Body of pancreas (tissue), 4 donors: ENCODE measurements at regions not wholly inside any gene's neighbourhood (a gene's known extent, or its start where the extent isn't known, plus 50 kb on each side); places are given as distances from the start of the nearest gene placed in this dataset.
"Not testable (repeated sequence)": the region's sequence is repeated elsewhere in the genome, so short reads cannot be mapped to it uniquely, and the experiment has no call there.

Source experiments
- ATAC-seq: fragments of 150-250 bp; one replicate; pipeline ENCODE4 v1.9.1; 2016
- DNase-seq, 4 donors: peaks; one replicate each; pipeline ENCODE4 v3.0.0-alpha.2; 2019
- H3K27ac ChIP-seq, 4 donors: fragments of 200-600 bp; sonication (generic); 1 replicate in 3 of 4; 2 replicates in 1 of 4; pipeline versions ENCODE4 v1.5.1 to v1.6.1; 2016 to 2019; ENCODE audit warnings: mild to moderate bottlenecking in 1 of 4, mixed read lengths in 1 of 4, moderate library complexity in 1 of 4
- H3K27me3 ChIP-seq, 2 donors: fragments of 200-600 bp; sonication (generic); one replicate each; pipeline ENCODE4 v1.6.0; 2016; ENCODE audit warnings: mild to moderate bottlenecking in 1 of 2
- H3K36me3 ChIP-seq, 2 donors: fragments of 200-600 bp; sonication (generic); replicated peaks in 1 of 2; 2 replicates each; pipeline ENCODE4 v1.5.1; 2016; ENCODE audit warnings: low read depth in 2 of 2; ENCODE audit not compliant: insufficient read depth in 1 of 2
- H3K4me1 ChIP-seq: fragments of 200-600 bp; sonication (generic); one replicate; pipeline ENCODE4 v1.6.0; 2016
- H3K4me3 ChIP-seq, 2 donors: fragments of 200-600 bp; sonication (generic); 1 replicate in 1 of 2; 2 replicates in 1 of 2; pipeline ENCODE4 v1.5.1; 2016 to 2019
- H3K9me3 ChIP-seq, 3 donors: fragments of 200-600 bp; sonication (generic); 1 replicate in 2 of 3; 2 replicates in 1 of 3; pipeline ENCODE4 v1.5.1; 2016
- POLR2A ChIP-seq, 3 donors: fragments of 450-650 bp; IDR thresholded peaks; one replicate each; pipeline ENCODE4 v1.6.1; 2016; ENCODE audit warnings: antibody characterized with exemption in 3 of 3, mild to moderate bottlenecking in 2 of 3
- WGBS, 2 donors: methylation state at CpG; one replicate each; pipeline ENCODE4 v1.1.5; 2017; 5-methylcytosine and 5-hydroxymethylcytosine counted together
- intact Hi-C: fragments of 100-400 bp; cut with DNase I; formaldehyde crosslinking; loops from one replicate; pipeline ENCODE4 v1.15.1; 2023
- TF ChIP-seq, protein P1 (sequence below), 7 experiments: fragments of 450-650 bp in 4 of 7; fragments of 200-600 bp in 3 of 7; sonication (generic) in 3 of 7; IDR thresholded peaks; one replicate each; pipeline ENCODE4 v1.5.1; 2016 to 2019; ENCODE audit warnings: antibody characterized with exemption in 7 of 7

DNA sequence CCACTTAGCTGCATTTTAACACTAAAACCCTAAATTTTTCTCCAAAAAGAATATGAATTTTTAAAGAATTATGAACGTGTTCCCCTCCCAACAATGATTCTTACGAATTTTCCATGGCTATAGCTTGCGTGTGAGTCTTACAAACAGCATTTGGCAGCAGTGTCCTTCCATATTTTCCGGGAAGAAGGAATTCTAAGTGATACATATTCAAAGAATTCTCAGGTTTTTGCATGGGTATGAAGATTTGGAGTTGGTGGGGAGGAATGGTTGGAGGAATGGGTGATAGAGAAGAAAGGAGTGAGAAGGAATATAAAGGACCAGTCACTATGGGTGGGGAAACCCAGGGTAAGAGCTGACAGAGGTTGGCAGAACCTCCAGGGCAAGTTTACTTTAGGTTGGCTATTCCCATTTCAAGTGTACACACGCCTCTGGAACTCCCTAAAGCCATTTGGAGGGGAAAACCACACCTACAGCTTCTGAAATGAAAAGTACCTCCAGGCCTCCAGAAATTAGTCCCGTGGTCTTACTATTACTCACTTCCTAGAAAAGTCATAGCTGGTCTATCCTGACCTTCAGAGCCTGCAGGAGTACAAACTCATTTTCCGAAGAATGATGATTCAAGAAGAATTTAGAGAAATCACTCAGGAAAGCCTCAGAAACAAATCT lies 420.8 kb upstream of the DIPK2B start:
- TF ChIP-seq, protein P1, sequence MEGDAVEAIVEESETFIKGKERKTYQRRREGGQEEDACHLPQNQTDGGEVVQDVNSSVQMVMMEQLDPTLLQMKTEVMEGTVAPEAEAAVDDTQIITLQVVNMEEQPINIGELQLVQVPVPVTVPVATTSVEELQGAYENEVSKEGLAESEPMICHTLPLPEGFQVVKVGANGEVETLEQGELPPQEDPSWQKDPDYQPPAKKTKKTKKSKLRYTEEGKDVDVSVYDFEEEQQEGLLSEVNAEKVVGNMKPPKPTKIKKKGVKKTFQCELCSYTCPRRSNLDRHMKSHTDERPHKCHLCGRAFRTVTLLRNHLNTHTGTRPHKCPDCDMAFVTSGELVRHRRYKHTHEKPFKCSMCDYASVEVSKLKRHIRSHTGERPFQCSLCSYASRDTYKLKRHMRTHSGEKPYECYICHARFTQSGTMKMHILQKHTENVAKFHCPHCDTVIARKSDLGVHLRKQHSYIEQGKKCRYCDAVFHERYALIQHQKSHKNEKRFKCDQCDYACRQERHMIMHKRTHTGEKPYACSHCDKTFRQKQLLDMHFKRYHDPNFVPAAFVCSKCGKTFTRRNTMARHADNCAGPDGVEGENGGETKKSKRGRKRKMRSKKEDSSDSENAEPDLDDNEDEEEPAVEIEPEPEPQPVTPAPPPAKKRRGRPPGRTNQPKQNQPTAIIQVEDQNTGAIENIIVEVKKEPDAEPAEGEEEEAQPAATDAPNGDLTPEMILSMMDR (IDR thresholded peaks at IDR 0.05): no peak
- no peak for TF ChIP-seq POLR2A (IDR thresholded peaks at IDR 0.05)

DNA sequence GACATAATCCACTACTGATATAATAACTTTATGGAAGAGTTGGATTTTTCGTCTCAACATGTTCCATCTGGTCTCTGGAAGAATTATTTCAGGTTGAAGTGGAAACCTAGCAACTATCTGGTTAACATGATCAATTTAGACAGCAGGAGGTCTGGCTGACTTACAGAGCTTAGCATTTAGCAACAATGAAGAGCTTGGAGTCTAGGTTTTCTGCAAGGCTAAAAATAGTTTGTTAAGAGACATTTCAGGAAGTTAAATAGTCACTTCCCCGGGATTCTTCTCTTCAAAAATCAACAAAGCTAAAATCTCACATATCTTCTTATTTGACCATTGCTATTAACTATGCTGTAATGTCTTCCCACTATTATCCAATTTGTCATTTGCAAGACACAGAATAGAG lies 418.6 kb upstream of the DIPK2B start:
- no peak for TF ChIP-seq POLR2A (IDR thresholded peaks at IDR 0.05)
- TF ChIP-seq, protein P1 (IDR thresholded peaks at IDR 0.05): no peak
- WGBS, 2 donors: 16 to 19% methylated on average over 2 of the region's 2 CpGs
- no peak for ATAC-seq
- intact Hi-C loops: no loop called here
- Histone ChIP-seq H3K36me3 (no peaks in the 10 kb centered on the region), H3K9me3 (no peaks in the 10 kb centered on the region), H3K27ac (no peak overlapping the region), H3K4me3 (no peak overlapping the region), H3K27me3 (no peaks in the 10 kb centered on the region), H3K4me1 (no peaks in the 10 kb centered on the region)
- no peak for DNase-seq

More for the DNA sequence above, 420.8 kb upstream of the DIPK2B start:
- 64 to 66% methylated on average over 7 of the region's 7 CpGs for WGBS, 2 donors
- intact Hi-C loops: no loop called here
- no peak for ATAC-seq
- no peaks in the 10 kb centered on the region for H3K4me1 ChIP-seq
- H3K4me3 ChIP-seq: no peak overlapping the region
- H3K36me3 ChIP-seq: no peaks in the 10 kb centered on the region
- H3K27me3 ChIP-seq: no peaks in the 10 kb centered on the region
- no peak for DNase-seq
- no peak overlapping the region for H3K27ac ChIP-seq
- no peaks in the 10 kb centered on the region for H3K9me3 ChIP-seq

DNA sequence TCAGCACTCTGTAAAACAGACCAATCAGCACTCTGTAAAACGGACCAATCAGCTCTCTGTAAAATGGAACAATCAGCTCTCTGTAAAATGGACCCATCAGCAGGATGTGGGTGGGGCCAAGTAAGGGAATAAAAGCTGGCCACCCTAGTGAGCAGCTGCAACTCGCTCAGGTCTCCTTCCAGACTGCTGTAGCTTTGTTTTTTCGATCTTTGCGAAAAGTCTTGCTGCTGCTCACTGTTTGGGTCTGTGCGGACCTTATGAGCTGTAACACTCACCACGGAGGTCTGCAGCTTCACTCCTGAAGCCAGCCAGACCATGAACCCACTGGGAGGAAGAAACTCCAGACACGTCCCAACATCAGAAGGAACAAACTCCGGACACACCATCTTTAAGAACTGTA lies 414.9 kb upstream of the DIPK2B start:
- H3K4me3 ChIP-seq, H3K4me1 ChIP-seq, ATAC-seq, intact Hi-C loops, H3K27me3 ChIP-seq, DNase-seq, H3K36me3 ChIP-seq, H3K27ac ChIP-seq, H3K9me3 ChIP-seq: not testable (repeated sequence)
- WGBS, 2 donors: 71 to 76% methylated on average over 7 to 8 of the region's 8 CpGs

DNA sequence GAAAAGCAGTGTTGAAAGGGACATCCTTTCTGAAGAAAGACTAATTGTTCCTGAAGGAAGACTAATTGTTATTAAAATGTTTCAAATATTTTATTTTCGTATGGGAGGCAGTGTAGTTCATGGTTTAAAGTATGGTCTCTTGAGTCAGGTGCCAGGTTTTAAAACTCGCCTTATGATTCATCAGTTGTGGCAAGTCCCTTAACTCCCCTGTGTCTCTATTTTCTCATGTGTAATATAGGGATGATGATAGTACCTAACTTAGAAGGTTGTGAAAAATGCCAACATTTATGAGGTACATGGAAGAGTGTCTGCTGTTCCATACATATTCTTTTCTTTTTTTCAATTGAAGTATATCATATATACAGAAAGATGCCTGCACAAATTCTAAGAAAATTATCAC lies 414.2 kb upstream of the DIPK2B start:
- no peaks in the 10 kb centered on the region for H3K27me3 ChIP-seq
- H3K9me3 ChIP-seq: no peaks in the 10 kb centered on the region
- TF ChIP-seq, protein P1 (IDR thresholded peaks at IDR 0.05): no peak
- DNase-seq (no peak), ATAC-seq (no peak)
- 16 to 65% methylated on average over 2 of the region's 2 CpGs for WGBS, 2 donors
- no peaks in the 10 kb centered on the region for H3K4me1 ChIP-seq
- no peak overlapping the region for H3K4me3 ChIP-seq
- H3K36me3 ChIP-seq: no peaks in the 10 kb centered on the region
- intact Hi-C loops: no loop called here
- no peak overlapping the region for H3K27ac ChIP-seq

DNA sequence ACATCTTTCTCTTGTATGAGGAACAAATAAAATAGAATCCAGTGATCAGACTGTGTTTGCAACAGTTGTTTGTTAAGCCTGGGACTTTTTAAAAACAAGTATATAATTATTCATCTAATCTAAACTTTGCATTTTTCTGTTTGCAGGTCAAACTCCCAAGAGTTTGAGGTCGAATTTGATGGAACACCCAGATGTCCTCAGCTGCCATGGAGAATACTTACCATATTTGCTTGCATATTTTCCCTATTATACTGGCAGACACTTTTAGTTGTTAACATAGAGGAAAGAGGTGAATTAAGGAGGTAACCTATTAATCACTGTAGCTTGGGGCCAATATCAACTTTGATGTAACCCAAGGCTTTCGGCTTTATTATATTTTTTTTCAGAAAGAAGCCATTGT lies 401.5 kb upstream of the DIPK2B start:
- no peak for TF ChIP-seq POLR2A (IDR thresholded peaks at IDR 0.05)
- Histone ChIP-seq H3K27me3 (no peaks in the 10 kb centered on the region), H3K4me3 (no peak overlapping the region), H3K27ac (no peak overlapping the region), H3K36me3 (no peaks in the 10 kb centered on the region), H3K9me3 (no peaks in the 10 kb centered on the region), H3K4me1 (no peaks in the 10 kb centered on the region)
- 45 to 53% methylated on average over 2 of the region's 2 CpGs for WGBS, 2 donors
- intact Hi-C loops: no loop called here
- ATAC-seq: no peak
- no peak for DNase-seq

DNA sequence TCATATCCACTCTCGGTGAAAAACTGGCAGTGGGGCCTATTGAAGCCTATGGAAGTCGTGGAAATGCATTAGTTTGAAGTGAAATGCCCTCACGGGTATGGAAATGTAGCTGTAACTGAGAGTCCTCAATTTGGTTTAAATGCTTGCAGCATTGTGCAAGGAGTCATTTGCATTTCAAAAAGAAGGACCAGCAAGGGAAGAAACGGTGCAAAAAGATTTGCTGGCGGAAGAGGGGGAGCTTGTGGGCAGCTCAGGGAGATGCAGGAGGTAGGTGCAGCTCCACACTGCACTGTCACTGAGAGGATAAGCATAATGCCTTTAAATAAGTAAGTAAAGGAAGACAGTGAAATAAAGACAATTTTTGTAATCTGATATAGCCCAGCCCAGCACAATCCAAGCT lies 400.4 kb upstream of the DIPK2B start:
- Histone ChIP-seq H3K36me3 (no peaks in the 10 kb centered on the region), H3K4me1 (no peaks in the 10 kb centered on the region), H3K9me3 (no peaks in the 10 kb centered on the region), H3K4me3 (no peak overlapping the region), H3K27me3 (no peaks in the 10 kb centered on the region), H3K27ac (no peak overlapping the region)
- no peak for DNase-seq
- ATAC-seq: no peak
- intact Hi-C loops: no loop called here
- TF ChIP-seq, protein P1 (IDR thresholded peaks at IDR 0.05): no peak
- no peak for TF ChIP-seq POLR2A (IDR thresholded peaks at IDR 0.05)
- WGBS, 2 donors: 67 to 76% methylated on average over 5 of the region's 5 CpGs
